Testis (tissue), 2 donors: ENCODE measurements at regions not wholly inside any gene's neighbourhood (a gene's known extent, or its start where the extent isn't known, plus 50 kb on each side); places are given as distances from the start of the nearest gene placed in this dataset.

ENCODE experiments used
- DNase-seq: peaks from one replicate; pipeline ENCODE4 v3.0.0-alpha.2; 2019
- H3K27ac ChIP-seq, 2 donors: fragments of 200-600 bp; sonication (generic); one replicate each; pipeline ENCODE4 v1.5.1; 2019
- H3K27me3 ChIP-seq: fragments of 200-600 bp; sonication (generic); one replicate; pipeline ENCODE4 v1.5.1; 2019
- H3K36me3 ChIP-seq: fragments of 200-600 bp; sonication (generic); one replicate; pipeline ENCODE4 v1.5.1; 2017; ENCODE audit warnings: low read depth; ENCODE audit errors: missing control alignments
- H3K4me1 ChIP-seq: fragments of 200-600 bp; sonication (generic); one replicate; pipeline ENCODE4 v1.5.1; 2019
- H3K4me3 ChIP-seq, 2 donors: fragments of 200-600 bp; sonication (generic); one replicate each; pipeline ENCODE4 v1.5.1; 2017 to 2019
- H3K9me3 ChIP-seq: fragments of 200-600 bp; sonication (generic); one replicate; pipeline ENCODE4 v1.5.1; 2017
- POLR2A ChIP-seq: fragments of 450-650 bp; IDR thresholded peaks from one replicate; pipeline ENCODE4 v1.6.1; 2017; ENCODE audit warnings: antibody characterized with exemption, mild to moderate bottlenecking, moderate library complexity
- WGBS, 2 donors: methylation state at CpG; one replicate each; pipeline ENCODE4 v1.1.5; 2018; 5-methylcytosine and 5-hydroxymethylcytosine counted together
- intact Hi-C: fragments of 100-400 bp; cut with DNase I; formaldehyde crosslinking; loops from one replicate; pipeline ENCODE4 v1.15.1; 2023; ENCODE audit warnings: low total_unique reads
- TF ChIP-seq, protein P1 (sequence below), 3 experiments: fragments of 450-650 bp in 2 of 3; fragments of 200-600 bp in 1 of 3; sonication (generic) in 1 of 3; IDR thresholded peaks; one replicate each; pipeline ENCODE4 v1.5.1; 2016 to 2019; ENCODE audit warnings: antibody characterized with exemption in 3 of 3, mild to moderate bottlenecking in 2 of 3, moderate library complexity in 1 of 3

DNA sequence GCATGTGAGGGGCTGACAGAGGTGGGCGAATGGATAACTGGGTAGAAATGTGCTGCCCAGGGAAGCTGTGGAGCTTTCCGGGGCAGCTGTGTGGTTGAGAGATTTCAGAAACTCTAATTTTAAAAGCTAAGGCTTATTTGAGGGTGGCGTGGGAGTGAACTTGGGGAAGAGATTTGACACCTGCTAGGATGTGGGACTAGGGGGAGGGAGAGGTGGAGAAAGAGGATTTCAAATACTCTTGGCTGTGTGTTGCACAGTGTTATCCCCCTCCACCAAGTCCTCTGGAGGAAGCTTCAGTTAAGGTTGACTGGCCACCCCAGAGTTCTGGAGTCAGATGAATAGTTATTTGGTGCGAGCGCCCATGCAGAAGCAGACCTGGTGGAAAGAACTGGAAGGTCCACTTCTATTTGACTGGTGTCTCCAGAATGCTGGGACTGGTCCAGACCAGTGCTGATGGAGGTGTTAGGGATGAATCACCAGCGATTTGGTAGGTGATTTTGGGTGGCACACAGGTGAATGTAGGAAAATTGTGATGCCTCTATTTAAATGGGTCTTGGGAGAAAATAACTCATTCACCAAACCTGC, 72.8 kb upstream of the ALX4 start:
- H3K4me3 ChIP-seq: no peak overlapping the region
- no peak for DNase-seq
- H3K4me1 ChIP-seq: no peaks in the 10 kb centered on the region
- no peak overlapping the region for H3K27ac ChIP-seq
- no peaks in the 10 kb centered on the region for H3K27me3 ChIP-seq
- no peaks in the 10 kb centered on the region for H3K36me3 ChIP-seq
- WGBS, 2 donors: 83 to 86% methylated on average over 6 of the region's 6 CpGs
- H3K9me3 ChIP-seq: no peaks in the 10 kb centered on the region
- intact Hi-C loops: no loop called here
- TF ChIP-seq, protein P1, sequence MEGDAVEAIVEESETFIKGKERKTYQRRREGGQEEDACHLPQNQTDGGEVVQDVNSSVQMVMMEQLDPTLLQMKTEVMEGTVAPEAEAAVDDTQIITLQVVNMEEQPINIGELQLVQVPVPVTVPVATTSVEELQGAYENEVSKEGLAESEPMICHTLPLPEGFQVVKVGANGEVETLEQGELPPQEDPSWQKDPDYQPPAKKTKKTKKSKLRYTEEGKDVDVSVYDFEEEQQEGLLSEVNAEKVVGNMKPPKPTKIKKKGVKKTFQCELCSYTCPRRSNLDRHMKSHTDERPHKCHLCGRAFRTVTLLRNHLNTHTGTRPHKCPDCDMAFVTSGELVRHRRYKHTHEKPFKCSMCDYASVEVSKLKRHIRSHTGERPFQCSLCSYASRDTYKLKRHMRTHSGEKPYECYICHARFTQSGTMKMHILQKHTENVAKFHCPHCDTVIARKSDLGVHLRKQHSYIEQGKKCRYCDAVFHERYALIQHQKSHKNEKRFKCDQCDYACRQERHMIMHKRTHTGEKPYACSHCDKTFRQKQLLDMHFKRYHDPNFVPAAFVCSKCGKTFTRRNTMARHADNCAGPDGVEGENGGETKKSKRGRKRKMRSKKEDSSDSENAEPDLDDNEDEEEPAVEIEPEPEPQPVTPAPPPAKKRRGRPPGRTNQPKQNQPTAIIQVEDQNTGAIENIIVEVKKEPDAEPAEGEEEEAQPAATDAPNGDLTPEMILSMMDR (IDR thresholded peaks at IDR 0.05): no peak
- no peak for TF ChIP-seq POLR2A

DNA sequence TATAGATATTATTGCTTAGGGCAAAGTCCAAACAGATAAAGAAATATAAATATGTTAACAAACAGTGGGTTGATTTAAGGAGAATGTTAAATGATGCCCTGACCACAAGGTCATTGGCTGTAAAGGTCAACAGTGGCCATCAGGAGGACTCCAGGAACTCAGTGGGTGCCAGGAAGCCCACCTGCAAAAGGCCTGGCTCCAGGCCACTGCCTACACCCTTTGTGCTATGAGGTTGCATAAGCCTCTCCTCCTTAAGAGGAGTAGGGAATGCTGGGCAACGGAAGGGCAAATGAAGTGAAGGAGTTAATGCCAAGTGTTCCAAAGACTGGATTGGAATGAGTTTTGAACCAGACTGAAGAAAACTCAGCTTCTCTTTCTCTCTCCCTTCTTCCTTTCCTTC, 73.3 kb upstream of the ALX4 start:
- no peaks in the 10 kb centered on the region for H3K9me3 ChIP-seq
- intact Hi-C loops: no loop called here
- H3K27ac ChIP-seq: no peak overlapping the region
- H3K4me1 ChIP-seq: no peaks in the 10 kb centered on the region
- no peaks in the 10 kb centered on the region for H3K27me3 ChIP-seq
- no peaks in the 10 kb centered on the region for H3K36me3 ChIP-seq
- WGBS, 2 donors: 89 to 95% methylated on average over 1 of the region's 1 CpG
- no peak overlapping the region for H3K4me3 ChIP-seq
- DNase-seq: no peak
- TF ChIP-seq POLR2A: no peak
- TF ChIP-seq, protein P1 (IDR thresholded peaks at IDR 0.05): no peak

DNA sequence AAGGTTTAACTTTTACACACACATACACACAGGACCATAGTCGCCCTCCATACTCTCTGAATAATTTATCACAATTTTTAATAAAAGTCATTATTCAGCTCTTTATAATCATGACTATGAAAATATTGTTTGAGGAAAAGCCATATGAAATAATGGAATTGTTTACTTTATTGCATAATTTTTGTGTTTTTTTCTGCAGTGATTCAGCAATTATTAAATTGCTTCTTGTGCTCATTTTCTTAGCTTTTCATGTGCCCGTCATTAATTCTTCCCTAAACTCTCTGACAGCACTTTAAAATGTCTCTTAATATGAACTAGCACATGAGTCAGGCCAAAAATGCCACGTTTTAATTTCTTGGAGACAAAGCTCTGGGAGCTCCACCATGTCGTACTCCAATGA, 77.5 kb upstream of the ALX4 start:
- Histone ChIP-seq H3K9me3 (no peaks in the 10 kb centered on the region), H3K4me1 (no peaks in the 10 kb centered on the region), H3K36me3 (no peaks in the 10 kb centered on the region), H3K27me3 (no peaks in the 10 kb centered on the region), H3K4me3 (no peak overlapping the region), H3K27ac (no peak overlapping the region)
- TF ChIP-seq, protein P1 (IDR thresholded peaks at IDR 0.05): no peak
- TF ChIP-seq POLR2A: no peak
- WGBS, 2 donors: 83 to 87% methylated on average over 4 of the region's 4 CpGs
- intact Hi-C loops: no loop called here
- DNase-seq: no peak

DNA sequence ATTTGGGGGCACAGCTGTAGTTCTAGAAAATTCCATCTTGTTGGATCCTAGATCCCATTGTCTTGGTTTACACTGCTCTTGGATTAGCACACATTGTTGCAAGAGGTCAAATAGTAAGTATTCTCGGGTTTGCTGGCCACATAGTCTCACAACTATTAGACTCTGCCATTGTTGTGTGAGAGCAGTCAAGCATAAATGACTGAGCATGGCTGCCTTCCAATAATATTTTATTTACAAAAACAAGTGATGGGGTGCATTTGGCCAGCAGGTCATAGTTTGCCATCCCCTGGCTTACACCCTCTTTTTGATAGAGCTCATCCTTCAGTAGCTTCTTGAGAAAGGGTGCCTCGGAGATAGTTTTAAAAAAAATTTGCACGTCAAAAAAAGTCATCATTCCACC, 77.9 kb upstream of the ALX4 start:
- no peaks in the 10 kb centered on the region for H3K27me3 ChIP-seq
- TF ChIP-seq, protein P1 (IDR thresholded peaks at IDR 0.05): no peak
- no peak for TF ChIP-seq POLR2A
- intact Hi-C loops: no loop called here
- no peak overlapping the region for H3K27ac ChIP-seq
- no peaks in the 10 kb centered on the region for H3K36me3 ChIP-seq
- H3K4me3 ChIP-seq: no peak overlapping the region
- H3K9me3 ChIP-seq: no peaks in the 10 kb centered on the region
- no peak for DNase-seq
- 81 to 92% methylated on average over 3 of the region's 3 CpGs for whole genome bisulfite sequencing, 2 donors
- no peaks in the 10 kb centered on the region for H3K4me1 ChIP-seq
